IPS-NIHi7 (cell line): ENCODE measurements at regions not wholly inside any gene's neighbourhood (a gene's known extent, or its start where the extent isn't known, plus 50 kb on each side); places are given as distances from the start of the nearest gene placed in this dataset.
"Not testable (repeated sequence)": the region's sequence is repeated elsewhere in the genome, so short reads cannot be mapped to it uniquely, and the experiment has no call there.

Experiments
- DNase-seq: peaks from one replicate; pipeline ENCODE4 v3.0.0; 2012; ENCODE audit warnings: mixed read lengths; ENCODE audit errors: extremely low spot score

GRCh38 chr3:197371591-197372046 is 73.2 kb upstream of the DLG1 start:
- DNase-seq, result no peak

GRCh38 chr3:197369545-197369944 is 71.1 kb upstream of the DLG1 start:
- no peak for DNase-seq

GRCh38 chr3:197368821-197369220 is 70.4 kb upstream of the DLG1 start:
- no peak for DNase-seq

DNA sequence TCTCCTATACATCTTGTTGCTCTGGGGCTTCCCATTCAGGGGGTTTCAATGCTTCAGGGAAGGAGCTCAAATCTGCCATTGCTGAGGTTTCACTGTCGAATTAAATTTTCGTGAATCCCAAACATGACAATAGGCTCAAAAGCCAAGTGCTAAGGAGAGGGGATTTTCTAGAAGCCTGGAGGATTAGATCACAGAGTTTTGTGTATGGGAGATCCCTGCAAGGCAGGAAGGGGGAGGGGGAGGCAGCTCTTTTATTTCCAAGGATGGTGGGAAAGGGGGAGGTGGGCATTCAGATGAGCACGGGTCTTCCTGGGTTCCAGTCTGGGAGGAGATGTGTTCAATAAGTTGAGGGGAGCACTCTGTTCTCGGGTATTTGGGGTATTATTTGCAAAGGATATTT is 69.9 kb upstream of the DLG1 start:
- DNase-seq, result peak; percentile 51

GRCh38 chr3:197367081-197367780 is 68.8 kb upstream of the DLG1 start:
- no peak for DNase-seq

- DNase-seq, result no peak
Measured at GRCh38 chr3:197366301-197367044, 68.1 kb upstream of the DLG1 start.

DNA sequence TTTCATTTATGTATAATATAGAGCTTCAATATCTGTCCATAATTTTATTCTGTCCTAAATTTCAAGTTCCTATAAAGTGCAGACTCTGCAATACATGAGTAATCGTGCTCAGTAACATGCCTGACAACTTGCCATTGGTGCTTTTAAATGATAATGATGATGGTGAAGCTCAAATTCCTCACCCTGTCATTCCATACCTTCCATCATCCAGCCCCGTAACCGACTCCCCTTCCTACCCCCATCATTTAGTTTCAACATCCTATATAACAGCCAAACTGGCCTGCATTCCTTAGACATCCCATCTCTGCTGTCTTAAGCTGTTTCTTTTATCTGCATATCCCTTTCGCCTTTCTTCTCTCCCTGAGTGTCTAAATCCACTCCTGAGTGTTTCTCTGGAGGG is 67.2 kb upstream of the DLG1 start:
- DNase-seq, result no peak

- no peak for DNase-seq
Measured at GRCh38 chr3:197364410-197365071, 66.1 kb upstream of the DLG1 start.

GRCh38 chr3:197363553-197364409 is 65.4 kb upstream of the DLG1 start:
- no peak for DNase-seq

DNA sequence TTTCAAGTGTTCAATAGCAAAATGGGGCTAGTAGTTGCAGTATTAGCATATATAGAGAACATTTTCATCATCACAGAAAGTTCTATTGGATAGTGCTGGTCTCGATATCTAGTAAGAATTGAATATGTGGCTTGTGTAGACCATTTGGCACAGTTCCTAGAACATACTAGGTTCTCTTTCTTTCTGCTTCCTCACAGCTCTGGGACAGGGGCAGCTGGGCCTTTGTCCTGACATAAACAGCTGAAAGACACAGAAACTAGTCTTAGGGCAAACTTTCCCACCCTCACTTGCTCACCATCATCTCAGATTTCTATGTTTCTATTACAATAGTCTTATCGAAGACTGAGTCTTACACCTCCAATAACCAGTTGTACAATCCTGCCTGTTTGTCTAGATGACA is 63.7 kb upstream of the DLG1 start:
- DNase-seq, result no peak

DNA sequence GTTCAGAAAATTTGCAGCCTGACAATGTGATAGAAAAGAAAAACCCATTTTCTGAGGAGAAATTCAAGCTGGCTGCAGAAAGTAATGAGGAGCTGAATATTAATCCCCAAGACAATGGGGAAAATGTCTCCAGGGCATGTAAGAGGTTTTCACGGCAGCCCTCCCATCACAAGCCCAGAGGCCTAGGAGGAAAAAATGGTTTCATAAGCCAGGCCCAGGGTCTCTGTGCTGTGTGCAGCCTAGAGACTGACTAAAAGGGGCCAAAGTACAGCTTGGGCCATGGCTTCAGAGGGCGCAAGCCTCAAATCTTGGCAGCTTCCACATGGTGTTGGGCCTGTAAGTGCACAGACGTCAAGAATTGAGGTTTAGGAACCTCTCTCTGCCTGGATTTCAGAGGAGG is 61.7 kb upstream of the DLG1 start:
- not testable (repeated sequence) for DNase-seq

DNA sequence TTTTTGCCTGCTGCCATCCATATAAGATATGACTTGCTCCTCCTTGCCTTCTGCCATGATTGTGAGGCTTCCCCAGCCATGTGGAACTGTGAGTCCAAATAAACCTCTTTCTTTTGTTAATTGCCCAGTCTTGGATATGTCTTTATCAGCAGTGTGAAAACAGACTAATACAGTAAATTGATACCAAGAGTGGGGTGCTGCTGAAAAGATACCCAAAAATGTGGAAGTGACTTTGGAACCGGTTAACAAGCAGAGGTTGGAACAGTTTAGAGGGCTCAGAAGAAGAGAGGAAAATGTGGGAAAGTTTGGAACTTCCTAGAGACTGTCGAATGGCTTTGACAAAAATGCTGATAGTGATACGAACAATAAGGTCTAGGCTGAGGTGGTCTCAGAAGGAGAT is 61.1 kb upstream of the DLG1 start:
- not testable (repeated sequence) for DNase-seq

GRCh38 chr3:197356741-197357140 is 58.3 kb upstream of the DLG1 start:
- DNase-seq, result no peak

DNA sequence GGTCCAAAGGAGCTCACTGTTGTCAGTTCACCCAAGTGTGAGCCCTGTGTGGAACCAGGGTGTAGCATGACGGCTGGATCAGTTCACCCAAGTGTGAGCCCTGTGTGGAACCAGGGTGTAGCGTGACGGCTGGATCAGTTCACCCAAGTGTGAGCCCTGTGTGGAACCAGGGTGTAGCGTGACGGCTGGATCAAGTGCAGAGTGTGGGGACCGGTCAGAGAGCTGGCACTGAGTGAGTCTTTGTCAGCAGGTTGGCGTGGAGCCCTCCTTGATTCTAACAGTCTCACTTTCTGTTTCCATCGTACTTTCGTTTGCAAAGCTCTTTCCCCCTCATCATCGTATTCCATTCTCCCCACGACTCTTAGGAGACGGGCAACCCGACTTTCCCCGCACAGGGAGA is 57.9 kb upstream of the DLG1 start:
- no peak for DNase-seq

- DNase-seq, result no peak
Measured at GRCh38 chr3:197355713-197356112, 57.3 kb upstream of the DLG1 start.

GRCh38 chr3:197354568-197355001 is 56.2 kb upstream of the DLG1 start:
- DNase-seq, result no peak

DNA sequence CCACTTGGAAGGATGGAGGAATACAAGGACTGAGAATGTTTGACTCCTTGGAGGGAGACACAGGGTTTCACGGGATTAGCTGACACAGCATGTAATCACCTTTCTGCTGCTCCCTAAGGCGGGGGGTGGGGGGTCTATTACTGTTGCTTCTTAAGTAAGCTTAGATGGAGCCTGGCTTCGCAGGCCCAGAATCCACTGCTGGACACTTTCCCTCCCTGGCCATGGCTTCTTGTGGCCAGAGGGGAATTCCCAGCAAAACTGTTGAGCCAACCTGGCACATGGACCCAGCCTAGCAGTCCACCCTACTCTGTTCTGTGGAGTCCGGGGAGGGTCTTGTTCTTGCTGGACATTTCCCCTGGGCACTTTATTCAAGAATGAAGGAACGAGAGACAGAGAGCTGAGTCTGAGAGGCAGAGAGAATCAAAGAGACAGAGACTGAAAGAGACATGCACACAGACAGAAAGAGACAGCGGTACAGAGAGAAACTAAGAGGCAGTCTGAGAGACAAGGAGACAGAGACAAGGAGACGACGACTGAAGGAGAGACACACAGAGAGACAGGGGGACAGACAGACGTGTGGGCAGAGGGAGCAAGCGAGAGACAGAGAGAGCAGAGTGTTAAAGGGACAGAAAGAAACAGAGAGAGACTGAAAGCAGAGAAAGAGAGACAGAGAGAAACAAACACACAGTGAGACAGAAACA is 55.6 kb upstream of the DLG1 start:
- no peak for DNase-seq

DNA sequence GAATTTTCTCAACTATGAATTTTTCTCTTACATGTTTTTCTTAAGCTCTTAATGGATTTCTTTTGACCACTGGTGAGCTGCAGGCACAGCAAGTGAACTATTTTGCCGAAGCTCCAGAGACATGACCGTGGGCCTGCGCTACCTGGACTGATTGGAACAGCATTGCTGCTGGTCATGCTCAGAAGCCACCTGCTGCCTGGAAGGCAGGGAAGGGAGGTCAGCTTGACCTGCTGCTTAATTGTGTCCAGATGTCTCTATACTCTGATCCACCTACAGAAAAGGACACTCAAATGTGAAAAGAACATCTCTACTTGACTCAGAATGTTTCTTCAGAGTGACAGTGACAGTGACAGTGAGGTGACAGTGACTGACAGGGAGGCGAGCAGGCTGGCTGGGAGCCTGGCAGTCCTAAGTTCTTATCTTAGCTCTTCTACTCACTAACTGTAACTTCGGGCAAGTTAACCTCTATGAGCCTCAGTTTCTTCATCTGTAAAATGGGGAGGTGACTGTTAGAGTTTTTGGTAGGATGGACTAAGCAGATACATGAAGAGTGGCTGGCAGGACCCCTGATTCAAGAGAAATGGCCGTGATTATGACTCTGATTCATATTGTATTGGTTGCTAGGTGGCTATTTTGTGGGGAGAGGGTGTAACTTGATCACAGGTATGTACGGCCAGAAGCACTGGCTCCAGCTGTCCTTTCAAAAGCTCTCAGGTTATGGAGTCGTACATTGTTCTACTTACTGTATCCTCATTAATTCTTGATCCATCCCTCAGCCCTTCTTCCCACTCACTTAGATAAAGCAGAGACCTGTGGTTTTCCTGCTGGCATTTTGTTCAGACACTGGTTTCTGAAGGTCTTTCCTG is 54.8 kb upstream of the DLG1 start:
- no peak for DNase-seq

- no peak for DNase-seq
Measured at GRCh38 chr3:197352382-197352781, 54.0 kb upstream of the DLG1 start.

DNA sequence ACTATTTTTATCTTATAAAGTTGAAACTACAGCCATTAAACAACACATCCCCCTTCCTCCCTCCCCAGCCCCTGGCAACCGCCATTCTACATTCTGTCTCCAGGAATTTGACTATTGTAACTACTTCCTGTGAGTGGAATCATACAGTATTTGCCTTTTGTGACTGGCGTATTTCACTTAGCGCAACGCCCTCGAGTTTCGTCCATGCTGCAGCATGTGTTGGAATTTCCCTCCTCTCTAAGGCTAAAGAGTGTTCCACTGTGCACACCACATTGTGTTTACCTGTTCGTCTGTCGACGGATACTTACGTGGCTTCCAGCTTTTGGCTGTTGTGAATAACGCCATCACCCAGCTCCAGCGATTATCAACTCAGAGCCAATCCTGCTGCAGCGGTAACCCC is 52.0 kb upstream of the DLG1 start:
- no peak for DNase-seq
